ENCODE measurements at regions not wholly inside any gene's neighbourhood (a gene's known extent, or its start where the extent isn't known, plus 50 kb on each side); places are given as distances from the start of the nearest gene placed in this dataset.

DNA sequence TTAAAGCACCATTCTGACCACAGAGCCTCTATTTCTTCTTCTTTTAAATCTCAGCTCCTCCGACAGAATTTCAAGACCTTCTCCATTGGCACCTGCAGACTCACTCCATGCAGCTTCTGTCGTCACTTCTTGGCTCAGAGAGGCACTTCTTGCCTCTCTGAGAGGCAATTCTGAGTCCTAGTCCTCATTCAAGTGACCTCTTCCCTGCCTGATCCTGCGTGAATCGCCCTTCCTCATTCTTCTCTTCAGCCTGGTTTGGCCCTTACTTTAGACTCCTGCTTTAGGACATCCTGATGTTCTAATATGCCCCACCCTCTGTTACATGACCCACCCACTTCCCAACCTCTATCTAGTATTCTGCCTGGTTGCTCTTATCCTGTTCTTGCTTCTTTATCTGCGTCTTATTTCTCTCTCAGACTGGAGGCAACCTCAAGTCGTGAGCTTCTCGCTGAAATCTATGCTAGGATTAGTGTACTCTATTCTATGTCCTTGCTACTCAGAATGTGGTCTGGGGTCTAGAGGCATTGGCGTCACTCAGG lies 55.6 kb upstream of the CISTR start:
- no peak for DNase-seq
- Mint-ChIP-seq H3K27ac (no peak overlapping the region), H3K27me3 (ENCODE audit: insufficient read depth) (peaks cover 42% of the 10 kb centered on the region), H3K36me3 (ENCODE audit: low read depth) (no peaks in the 10 kb centered on the region), H3K4me1 (ENCODE audit: low read depth) (peaks cover 18% of the 10 kb centered on the region), H3K9me3 (no peaks in the 10 kb centered on the region), H3K4me3 (peak overlapping the region; percentile 6; the same call in 1 of the 2 replicates)
- no peak for TF ChIP-seq CTCF (IDR thresholded peaks at IDR 0.05)

- no peak overlapping the region for H3K27ac Mint-ChIP-seq
- H3K36me3 Mint-ChIP-seq (ENCODE audit: low read depth): no peaks in the 10 kb centered on the region
- no peaks in the 10 kb centered on the region for H3K9me3 Mint-ChIP-seq
- no peak overlapping the region for H3K4me3 Mint-ChIP-seq
- DNase-seq: no peak
- peaks cover 39% of the 10 kb centered on the region for H3K27me3 Mint-ChIP-seq (ENCODE audit: insufficient read depth)
- peaks cover 18% of the 10 kb centered on the region for H3K4me1 Mint-ChIP-seq (ENCODE audit: low read depth)
- TF ChIP-seq CTCF (IDR thresholded peaks at IDR 0.05): no peak
Measured at GRCh38 chr12:53808023-53808705, 56.4 kb upstream of the CISTR start.

DNA sequence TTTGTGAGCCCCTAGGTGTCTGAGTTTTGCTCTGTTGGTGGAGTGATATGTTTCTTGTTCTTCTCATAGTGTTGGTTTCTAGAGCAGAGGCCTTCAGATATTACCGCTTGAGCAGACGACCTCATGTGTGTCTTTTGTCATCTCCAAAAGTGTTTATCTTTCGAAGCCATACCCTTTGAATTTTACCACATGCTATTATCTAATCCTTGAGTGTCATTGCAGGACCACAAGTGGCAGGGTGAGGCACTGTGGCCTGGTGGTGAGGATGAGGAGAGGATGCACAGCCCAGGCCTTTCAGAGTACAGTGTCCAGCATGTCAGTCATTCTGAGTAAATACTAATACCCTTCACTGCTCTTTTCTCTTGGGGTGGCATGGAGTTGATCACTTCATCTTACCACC lies 57.2 kb upstream of the CISTR start:
- no peak for DNase-seq
- no peak for TF ChIP-seq CTCF (IDR thresholded peaks at IDR 0.05)
- H3K27me3 Mint-ChIP-seq (ENCODE audit: insufficient read depth): peaks cover 34% of the 10 kb centered on the region
- no peaks in the 10 kb centered on the region for H3K36me3 Mint-ChIP-seq (ENCODE audit: low read depth)
- H3K9me3 Mint-ChIP-seq: no peaks in the 10 kb centered on the region
- H3K4me3 Mint-ChIP-seq: no peak overlapping the region
- no peak overlapping the region for H3K27ac Mint-ChIP-seq
- peaks cover 18% of the 10 kb centered on the region for H3K4me1 Mint-ChIP-seq (ENCODE audit: low read depth)

GRCh38 chr12:53810950-53811349 lies 59.2 kb upstream of the CISTR start:
- Mint-ChIP-seq H3K9me3 (no peaks in the 10 kb centered on the region), H3K27me3 (ENCODE audit: insufficient read depth) (peaks cover 27% of the 10 kb centered on the region), H3K27ac (no peak overlapping the region), H3K4me3 (no peak overlapping the region), H3K4me1 (ENCODE audit: low read depth) (peaks cover 18% of the 10 kb centered on the region), H3K36me3 (ENCODE audit: low read depth) (no peaks in the 10 kb centered on the region)
- no peak for DNase-seq
- TF ChIP-seq CTCF (IDR thresholded peaks at IDR 0.05): no peak

DNA sequence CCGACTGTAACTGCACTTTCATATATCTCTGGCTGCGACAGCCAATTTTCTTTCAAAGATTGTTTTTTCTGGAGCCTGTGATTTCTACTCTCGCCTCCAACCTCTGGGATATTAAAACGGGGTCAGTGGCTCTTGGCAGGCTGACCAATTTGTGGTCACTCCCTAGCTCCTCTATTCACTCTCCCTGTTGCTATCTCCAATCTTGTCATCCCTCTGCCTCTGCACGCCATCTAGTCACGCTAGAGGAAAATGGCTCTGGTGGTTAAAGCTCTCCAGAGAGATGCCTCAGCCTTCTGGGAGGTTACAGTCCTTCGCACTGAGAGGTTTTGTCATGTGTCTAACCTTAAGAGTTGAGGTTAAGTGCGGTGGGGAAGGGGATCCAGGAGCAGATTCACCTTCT lies 59.8 kb upstream of the CISTR start:
- H3K4me1 Mint-ChIP-seq (ENCODE audit: low read depth): peaks cover 11% of the 10 kb centered on the region
- H3K36me3 Mint-ChIP-seq (ENCODE audit: low read depth): no peaks in the 10 kb centered on the region
- no peak for DNase-seq

More for the DNA sequence above, 59.8 kb upstream of the CISTR start:
- Mint-ChIP-seq H3K27ac (no peak overlapping the region), H3K4me3 (no peak overlapping the region), H3K9me3 (no peaks in the 10 kb centered on the region), H3K27me3 (ENCODE audit: insufficient read depth) (peaks cover 29% of the 10 kb centered on the region)
- no peak for TF ChIP-seq CTCF (IDR thresholded peaks at IDR 0.05)

Data from HFFc6 (cell line).